Astrocyte of the cerebellum (primary cell): ENCODE measurements at regions not wholly inside any gene's neighbourhood (a gene's known extent, or its start where the extent isn't known, plus 50 kb on each side); places are given as distances from the start of the nearest gene placed in this dataset.
"Not testable (repeated sequence)": the region's sequence is repeated elsewhere in the genome, so short reads cannot be mapped to it uniquely, and the experiment has no call there.

Source experiments
- DNase-seq: peaks from one replicate; pipeline ENCODE4 v3.0.0-alpha.2; 2011; ENCODE audit warnings: low read depth
- H3K4me3 ChIP-seq: 2 replicates; pipeline ENCODE4 v1.5.1; 2011; ENCODE audit warnings: mild to moderate bottlenecking, low read depth, low read length, moderate library complexity
- in situ Hi-C: cut with HindIII; loops from 2 replicates; pipeline ENCODE4 v1.10.0; 2017; ENCODE audit warnings: low sequenced_read_pairs
- TF ChIP-seq, protein P1 (sequence below): IDR thresholded peaks from 2 replicates; pipeline ENCODE4 v1.5.1; 2012; ENCODE audit warnings: low read length, low read depth, moderate library complexity, mild to moderate bottlenecking; ENCODE audit errors: missing control alignments

DNA sequence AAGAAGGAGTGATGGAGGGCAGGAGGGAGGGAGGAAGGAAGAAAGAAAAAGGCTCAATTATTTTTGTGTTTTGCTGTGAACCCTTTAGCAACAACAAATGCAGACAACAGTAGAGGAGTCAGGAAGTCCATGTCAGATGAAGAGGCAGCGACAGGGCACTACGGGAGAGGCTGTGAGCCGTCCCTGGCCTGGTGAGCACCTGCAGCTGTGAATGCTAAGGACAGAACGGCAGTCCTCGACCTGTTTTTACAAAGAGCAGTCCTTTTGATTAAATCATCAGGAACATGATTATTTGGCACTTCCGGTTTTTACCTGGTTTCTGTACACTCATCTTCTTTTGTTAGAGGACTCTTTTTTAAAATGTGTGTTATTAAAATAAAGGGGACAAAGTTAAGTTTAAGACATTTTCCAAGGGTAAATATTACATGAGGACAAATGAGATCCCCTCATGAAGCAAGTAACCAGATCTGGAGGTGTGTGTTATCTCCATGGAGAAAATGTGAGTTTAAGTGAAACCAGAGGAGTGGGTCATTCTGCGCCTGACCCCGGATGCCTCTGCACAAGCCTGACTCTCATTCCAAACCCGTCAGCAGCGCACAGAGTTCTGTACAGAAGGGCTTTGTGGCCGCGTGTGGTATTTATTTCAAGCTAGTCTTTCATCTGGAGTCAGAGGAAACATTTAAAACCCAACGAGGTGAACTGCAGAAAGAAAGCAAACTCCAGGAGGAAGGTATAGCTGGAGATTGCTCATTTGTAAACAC is 492.5 kb downstream of the SOX11 start:
- in situ Hi-C loops: no loop called here
- TF ChIP-seq, protein P1, sequence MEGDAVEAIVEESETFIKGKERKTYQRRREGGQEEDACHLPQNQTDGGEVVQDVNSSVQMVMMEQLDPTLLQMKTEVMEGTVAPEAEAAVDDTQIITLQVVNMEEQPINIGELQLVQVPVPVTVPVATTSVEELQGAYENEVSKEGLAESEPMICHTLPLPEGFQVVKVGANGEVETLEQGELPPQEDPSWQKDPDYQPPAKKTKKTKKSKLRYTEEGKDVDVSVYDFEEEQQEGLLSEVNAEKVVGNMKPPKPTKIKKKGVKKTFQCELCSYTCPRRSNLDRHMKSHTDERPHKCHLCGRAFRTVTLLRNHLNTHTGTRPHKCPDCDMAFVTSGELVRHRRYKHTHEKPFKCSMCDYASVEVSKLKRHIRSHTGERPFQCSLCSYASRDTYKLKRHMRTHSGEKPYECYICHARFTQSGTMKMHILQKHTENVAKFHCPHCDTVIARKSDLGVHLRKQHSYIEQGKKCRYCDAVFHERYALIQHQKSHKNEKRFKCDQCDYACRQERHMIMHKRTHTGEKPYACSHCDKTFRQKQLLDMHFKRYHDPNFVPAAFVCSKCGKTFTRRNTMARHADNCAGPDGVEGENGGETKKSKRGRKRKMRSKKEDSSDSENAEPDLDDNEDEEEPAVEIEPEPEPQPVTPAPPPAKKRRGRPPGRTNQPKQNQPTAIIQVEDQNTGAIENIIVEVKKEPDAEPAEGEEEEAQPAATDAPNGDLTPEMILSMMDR: no peak
- DNase-seq: no peak
- no peak overlapping the region for H3K4me3 ChIP-seq

DNA sequence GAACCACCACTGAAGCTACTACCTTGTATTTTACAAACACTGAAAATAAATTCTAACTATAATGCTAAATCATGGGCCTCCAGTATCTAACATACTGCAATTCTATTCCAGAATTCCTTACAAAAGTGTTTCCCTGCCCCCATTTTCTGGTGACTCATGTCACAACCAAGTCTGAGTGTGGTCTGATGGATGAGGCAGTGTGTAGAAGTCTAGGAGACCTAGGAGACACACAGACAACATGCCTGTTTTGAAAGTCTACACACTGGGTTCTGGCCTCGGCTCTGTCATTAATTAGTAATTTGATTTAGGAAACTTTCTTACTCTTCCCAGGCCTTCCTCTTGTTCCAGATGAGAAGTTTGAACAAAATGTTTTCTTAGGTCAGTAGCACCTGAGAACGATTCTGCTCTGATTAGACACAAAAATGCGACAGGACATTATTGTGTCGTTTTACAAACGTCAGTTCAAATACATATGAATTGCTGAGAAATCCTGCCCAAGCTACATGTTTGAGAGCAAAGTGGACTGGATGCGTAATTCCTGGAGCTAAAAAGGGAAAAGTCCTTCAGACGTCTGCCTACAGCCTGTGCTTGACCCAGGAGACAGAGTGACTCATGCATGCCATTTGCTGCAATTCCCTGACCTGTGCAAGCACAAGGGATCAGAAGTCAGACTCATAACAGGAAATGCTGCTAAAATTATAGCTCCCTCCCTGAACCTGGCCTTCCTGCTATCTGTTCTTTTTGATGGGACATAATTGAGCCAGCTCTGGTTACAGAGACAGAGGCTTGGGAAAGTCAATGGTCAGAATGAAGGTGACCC is 494.4 kb downstream of the SOX11 start:
- TF ChIP-seq, protein P1: no peak
- no peak overlapping the region for H3K4me3 ChIP-seq
- DNase-seq: no peak
- in situ Hi-C loops: no loop called here

DNA sequence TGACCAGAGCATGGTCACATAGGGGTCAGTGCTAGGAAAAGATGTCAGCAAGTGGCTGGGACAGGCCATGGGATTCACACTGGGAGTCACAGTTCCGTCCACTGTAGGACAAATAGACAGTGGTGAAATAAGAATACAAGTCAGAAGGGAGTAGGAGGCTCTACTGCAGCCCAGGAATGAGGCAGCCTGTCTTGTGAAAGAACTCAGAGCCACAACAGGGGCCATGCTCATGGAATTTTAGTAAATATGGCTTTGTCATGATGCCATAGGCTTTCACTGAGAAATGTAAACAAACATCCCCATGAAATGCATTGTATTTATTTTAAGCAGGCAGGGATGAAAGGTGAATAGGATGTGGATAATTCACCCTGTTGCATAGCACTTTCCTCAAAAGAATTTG is 504.3 kb downstream of the SOX11 start:
- DNase-seq: no peak
- TF ChIP-seq, protein P1: no peak
- in situ Hi-C loops: no loop called here
- H3K4me3 ChIP-seq: no peak overlapping the region

DNA sequence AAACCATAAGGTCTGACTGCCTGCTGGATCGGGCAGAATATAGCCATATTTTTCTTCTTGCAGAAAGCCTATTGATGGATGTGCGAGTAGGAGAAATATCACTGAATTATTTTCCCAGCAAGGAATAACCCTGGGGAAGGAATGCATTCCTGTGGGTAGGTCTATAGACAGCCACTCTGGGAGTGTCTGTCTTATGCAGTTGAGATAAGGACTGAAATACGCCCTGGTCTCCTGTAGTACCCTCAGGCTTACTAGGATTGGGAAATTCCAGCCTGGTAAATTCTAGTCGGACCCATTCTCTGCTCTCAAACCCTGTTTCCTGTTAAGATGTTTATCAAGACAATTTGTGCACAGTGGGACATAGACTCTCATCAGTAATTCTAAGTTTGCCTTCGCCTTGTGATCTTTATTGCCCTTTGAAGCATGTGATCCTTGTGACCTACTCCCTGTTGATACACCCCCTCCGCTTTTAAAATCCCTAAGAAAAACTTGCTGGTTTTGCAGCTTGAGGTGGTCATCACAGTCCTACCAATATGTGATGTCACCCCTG is 506.3 kb downstream of the SOX11 start:
- in situ Hi-C loops, DNase-seq, H3K4me3 ChIP-seq: not testable (repeated sequence)

DNA sequence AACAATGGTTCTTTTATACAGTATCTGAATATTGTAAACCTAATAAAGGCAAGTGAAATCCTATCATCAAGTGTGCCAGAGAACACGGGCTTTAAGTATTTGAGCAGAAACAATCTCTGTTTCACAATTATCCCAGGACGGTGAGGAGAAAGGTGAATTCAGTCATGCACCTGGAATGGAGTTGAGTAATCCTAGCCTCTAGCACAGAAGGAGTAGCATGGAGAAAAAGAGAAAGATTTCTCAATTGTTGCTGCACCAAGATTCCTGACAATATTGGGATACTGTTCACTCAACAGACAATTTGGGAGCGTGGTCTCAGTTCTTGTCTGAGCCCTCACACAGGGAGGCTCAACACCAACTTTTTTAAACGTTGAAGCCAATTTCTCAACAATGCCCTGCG is 510.6 kb downstream of the SOX11 start:
- TF ChIP-seq, protein P1: no peak
- in situ Hi-C loops: no loop called here
- H3K4me3 ChIP-seq: no peak overlapping the region
- DNase-seq: no peak

DNA sequence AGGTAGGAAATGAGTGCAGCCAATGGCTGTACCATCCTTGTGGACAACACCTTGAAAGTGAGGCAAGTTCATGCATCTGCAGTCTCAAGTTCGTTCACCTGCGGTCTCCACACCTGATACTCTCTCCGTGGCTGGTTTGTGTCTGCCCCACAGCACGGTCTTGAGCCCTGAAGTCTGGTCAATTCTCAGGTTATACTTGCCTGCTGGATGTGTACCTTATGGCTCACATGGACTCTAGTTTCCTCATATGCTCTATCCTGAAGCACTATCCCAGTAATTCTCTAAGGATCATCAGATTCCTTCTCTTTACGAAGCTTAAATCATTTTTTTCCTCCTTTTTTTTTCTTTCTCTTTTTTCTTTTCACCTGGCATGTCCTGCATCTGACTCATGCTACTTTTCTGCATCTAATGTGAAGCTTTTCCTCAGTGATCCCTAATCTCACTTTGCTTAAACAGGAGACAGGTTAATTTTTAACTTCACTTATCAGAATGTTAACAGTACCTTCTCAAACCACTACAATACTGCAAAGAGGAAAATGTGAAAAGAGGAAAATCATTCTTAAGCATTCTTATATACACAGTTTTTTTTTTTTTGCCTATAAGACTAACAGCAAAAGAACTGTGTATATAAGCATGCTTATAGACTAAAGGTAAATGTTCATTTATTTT is 511.2 kb downstream of the SOX11 start:
- no peak for DNase-seq
- H3K4me3 ChIP-seq: no peak overlapping the region
- in situ Hi-C loops: no loop called here
- TF ChIP-seq, protein P1: no peak

DNA sequence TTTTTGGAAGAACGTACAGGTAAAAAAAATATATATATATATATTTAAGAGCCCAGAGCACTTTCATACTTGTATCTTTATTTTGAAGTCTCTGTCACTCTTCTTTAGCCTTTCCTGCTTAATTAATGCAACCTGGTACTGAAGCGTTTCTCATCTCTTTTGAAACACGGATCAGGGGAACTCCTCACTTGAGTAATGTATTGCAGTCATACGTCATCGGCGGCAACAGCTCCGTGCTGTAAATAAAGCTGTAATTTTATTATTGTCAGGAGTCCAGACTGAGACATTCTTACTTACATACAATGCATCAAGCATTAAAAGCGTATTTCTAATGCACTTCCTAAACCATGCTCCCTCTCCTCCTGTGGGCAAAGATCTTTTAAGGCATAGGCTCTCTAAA is 514.7 kb downstream of the SOX11 start:
- in situ Hi-C loops: no loop called here
- TF ChIP-seq, protein P1: no peak
- H3K4me3 ChIP-seq: no peak overlapping the region
- no peak for DNase-seq
